OCI-LY7 (cell line): ENCODE measurements at regions not wholly inside any gene's neighbourhood (a gene's known extent, or its start where the extent isn't known, plus 50 kb on each side); places are given as distances from the start of the nearest gene placed in this dataset.

Experiments used
- BruUV-seq: library from RNA; stranded (reverse); fragments of 400-500 nt; replicated peaks from 2 replicates; lab custom pipeline; 2021; lab: Mats Ljungman, UMichigan
- CTCF ChIA-PET: fragments of 300-600 bp; sonication (Branson Sonifier 250); formaldehyde crosslinking; loops from one replicate; lab custom pipeline; 2022; ENCODE audit warnings: antibody characterized with exemption; ENCODE audit not compliant: unreplicated experiment; lab: Charles Lee
- POLR2A ChIA-PET: fragments of 300-600 bp; sonication (Branson Sonifier 250); formaldehyde crosslinking; loops from one replicate; lab custom pipeline; 2022; ENCODE audit warnings: antibody characterized with exemption; lab: Charles Lee
- DNase-seq: peaks from one replicate; pipeline ENCODE4 v3.0.0-alpha.2; 2015; ENCODE audit warnings: low spot score
- H2AFZ ChIP-seq: fragments of 200-600 bp; sonication (generic), shearing (Covaris generic); 2 replicates; pipeline ENCODE4 v1.6.1; 2014; ENCODE audit warnings: mild to moderate bottlenecking, antibody characterized with exemption, low read length, moderate library complexity
- H3K27ac ChIP-seq: fragments of 200-600 bp; sonication (generic); 2 replicates; pipeline ENCODE4 v1.5.1; 2014; ENCODE audit warnings: mixed run types, low read depth, mild to moderate bottlenecking, moderate library complexity, low read length, inconsistent platforms; ENCODE audit not compliant: poor library complexity, severe bottlenecking
- H3K36me3 ChIP-seq: fragments of 200-600 bp; sonication (generic); 2 replicates; pipeline ENCODE4 v1.6.1; 2014; ENCODE audit warnings: mild to moderate bottlenecking, antibody characterized with exemption, low read length, moderate library complexity, mixed read lengths; ENCODE audit not compliant: insufficient read depth
- H3K4me1 ChIP-seq: fragments of 200-600 bp; sonication (generic); 2 replicates; pipeline ENCODE4 v1.5.1; 2014; ENCODE audit warnings: mild to moderate bottlenecking, low read length; ENCODE audit not compliant: insufficient read depth, poor library complexity, severe bottlenecking
- H3K4me2 ChIP-seq: fragments of 200-600 bp; sonication (generic); 2 replicates; pipeline ENCODE4 v1.6.1; 2014; ENCODE audit warnings: mild to moderate bottlenecking, low read length
- H3K4me3 ChIP-seq: fragments of 200-600 bp; sonication (generic); 2 replicates; pipeline ENCODE4 v1.5.1; 2014; ENCODE audit warnings: mild to moderate bottlenecking, low read depth, low read length; ENCODE audit not compliant: poor library complexity, severe bottlenecking
- H3K79me2 ChIP-seq: fragments of 200-600 bp; sonication (generic); 2 replicates; pipeline ENCODE4 v1.6.1; 2016; ENCODE audit warnings: low read depth, mild to moderate bottlenecking, low read length, moderate library complexity, mixed read lengths; ENCODE audit not compliant: insufficient read depth
- H3K9me2 ChIP-seq: fragments of 200-600 bp; sonication (generic); 2 replicates; pipeline ENCODE4 v1.6.1; 2016; ENCODE audit warnings: mild to moderate bottlenecking, low read length, mixed read lengths; ENCODE audit not compliant: insufficient read depth
- H3K9me3 ChIP-seq: fragments of 200-600 bp; sonication (generic); 2 replicates; pipeline ENCODE4 v1.6.1; 2014; ENCODE audit warnings: mild to moderate bottlenecking, mixed run types, low read length, mixed read lengths
- H4K20me1 ChIP-seq: fragments of 200-600 bp; sonication (generic); 2 replicates; pipeline ENCODE4 v1.6.1; 2014; ENCODE audit warnings: mild to moderate bottlenecking, antibody characterized with exemption, low read length, moderate library complexity, mixed read lengths; ENCODE audit not compliant: insufficient read depth
- EZH2phosphoT487 ChIP-seq: fragments of 200-600 bp; sonication (generic); IDR thresholded peaks from 2 replicates; pipeline ENCODE4 v1.6.1; 2018; ENCODE audit warnings: low read depth, borderline replicate concordance, mild to moderate bottlenecking, mixed run types, antibody characterized with exemption, low read length, moderate library complexity, mixed read lengths
- intact Hi-C: fragments of 100-400 bp; cut with micrococcal nuclease; formaldehyde crosslinking; loops from one replicate; pipeline ENCODE4 v1.10.0; 2022; ENCODE audit not compliant: unreplicated experiment
- TF ChIP-seq, protein P1 (sequence below): fragments of 200-600 bp; sonication (generic); conservative IDR thresholded peaks from 2 replicates; pipeline ENCODE4 v1.5.1; 2014; ENCODE audit warnings: mild to moderate bottlenecking, antibody characterized with exemption, low read length, moderate library complexity, mixed read lengths

DNA sequence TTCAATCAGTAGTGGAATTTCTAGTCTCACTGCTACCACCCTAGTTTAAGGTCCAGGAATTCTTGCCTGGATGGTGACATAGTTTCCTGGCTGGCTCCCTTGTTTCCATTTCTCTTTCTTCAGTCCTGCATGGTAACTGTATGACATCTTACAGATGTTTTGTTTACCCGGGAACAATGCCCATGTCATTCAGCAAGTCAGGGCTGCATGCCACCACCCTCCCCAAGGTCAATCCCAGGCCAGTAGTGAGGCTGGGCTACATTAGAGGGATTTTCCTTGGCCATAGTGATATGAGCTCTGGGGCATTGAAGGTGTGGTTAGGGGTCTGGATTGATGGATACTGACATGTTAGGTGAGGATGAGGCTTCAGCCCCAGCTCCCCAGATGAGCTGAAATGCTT, 114.9 kb upstream of the E2F8 start:
- H3K36me3 ChIP-seq, result no peaks in the 10 kb centered on the region
- no peak for DNase-seq
- intact Hi-C loops, result no loop called here
- H3K27ac ChIP-seq, result no peak overlapping the region
- CTCF ChIA-PET, result no interaction called here
- H3K9me2 ChIP-seq, result no peaks in the 10 kb centered on the region
- peaks cover 14% of the 10 kb centered on the region for H3K4me1 ChIP-seq
- H3K79me2 ChIP-seq, result no peaks in the 10 kb centered on the region
- no peak overlapping the region for H2AFZ ChIP-seq
- no TSS peak for BruUV-seq
- POLR2A ChIA-PET, result interaction anchor here (1.0 kb wide), 1 partner anchor 12 kb away, joined by 5 read pairs; no protein-coding TSS in a partner anchor
- no peak overlapping the region for H3K4me3 ChIP-seq
- H4K20me1 ChIP-seq, result no peaks in the 10 kb centered on the region
- TF ChIP-seq, protein P1, sequence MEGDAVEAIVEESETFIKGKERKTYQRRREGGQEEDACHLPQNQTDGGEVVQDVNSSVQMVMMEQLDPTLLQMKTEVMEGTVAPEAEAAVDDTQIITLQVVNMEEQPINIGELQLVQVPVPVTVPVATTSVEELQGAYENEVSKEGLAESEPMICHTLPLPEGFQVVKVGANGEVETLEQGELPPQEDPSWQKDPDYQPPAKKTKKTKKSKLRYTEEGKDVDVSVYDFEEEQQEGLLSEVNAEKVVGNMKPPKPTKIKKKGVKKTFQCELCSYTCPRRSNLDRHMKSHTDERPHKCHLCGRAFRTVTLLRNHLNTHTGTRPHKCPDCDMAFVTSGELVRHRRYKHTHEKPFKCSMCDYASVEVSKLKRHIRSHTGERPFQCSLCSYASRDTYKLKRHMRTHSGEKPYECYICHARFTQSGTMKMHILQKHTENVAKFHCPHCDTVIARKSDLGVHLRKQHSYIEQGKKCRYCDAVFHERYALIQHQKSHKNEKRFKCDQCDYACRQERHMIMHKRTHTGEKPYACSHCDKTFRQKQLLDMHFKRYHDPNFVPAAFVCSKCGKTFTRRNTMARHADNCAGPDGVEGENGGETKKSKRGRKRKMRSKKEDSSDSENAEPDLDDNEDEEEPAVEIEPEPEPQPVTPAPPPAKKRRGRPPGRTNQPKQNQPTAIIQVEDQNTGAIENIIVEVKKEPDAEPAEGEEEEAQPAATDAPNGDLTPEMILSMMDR, result no peak
- no peak for TF ChIP-seq EZH2phosphoT487
- H3K4me2 ChIP-seq, result no peak overlapping the region
- H3K9me3 ChIP-seq, result no peaks in the 10 kb centered on the region

DNA sequence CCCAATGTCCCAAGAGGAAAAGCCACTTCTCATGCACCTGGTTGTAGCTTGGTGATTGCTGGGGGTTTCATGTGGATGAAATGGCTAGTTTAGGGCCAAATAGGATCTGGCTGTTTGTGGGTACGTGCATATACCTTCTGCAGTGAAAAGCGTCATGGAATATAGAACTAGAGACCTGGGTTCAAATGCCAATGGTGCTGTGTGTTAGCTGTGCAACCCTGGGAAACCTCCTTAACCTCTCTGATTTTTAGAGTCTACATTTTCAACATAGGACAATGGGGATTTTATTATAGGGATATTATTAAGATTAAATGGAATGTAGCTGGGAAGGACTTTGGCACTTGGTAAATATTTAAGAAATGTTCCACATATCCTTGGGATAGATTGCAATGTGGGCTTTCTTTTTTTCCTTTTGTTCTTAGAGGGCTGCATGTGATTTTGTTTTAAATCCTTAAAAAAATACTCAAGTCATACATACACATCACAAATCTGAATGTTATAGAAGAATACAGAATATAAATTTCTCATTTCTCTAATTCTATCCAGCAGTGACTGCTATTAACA, 112.6 kb upstream of the E2F8 start:
- Histone ChIP-seq H3K4me3 (no peak overlapping the region), H3K79me2 (no peaks in the 10 kb centered on the region), H2AFZ (no peak overlapping the region), H3K36me3 (no peaks in the 10 kb centered on the region), H3K9me3 (no peaks in the 10 kb centered on the region), H3K4me1 (no peaks in the 10 kb centered on the region), H3K4me2 (no peak overlapping the region), H3K27ac (no peak overlapping the region), H4K20me1 (no peaks in the 10 kb centered on the region), H3K9me2 (no peaks in the 10 kb centered on the region)
- intact Hi-C loops, result no loop called here
- ChIA-PET POLR2A (no interaction called here), CTCF (no interaction called here)
- no peak for DNase-seq
- no TSS peak for BruUV-seq
- no peak for TF ChIP-seq EZH2phosphoT487
- TF ChIP-seq, protein P1, result no peak

DNA sequence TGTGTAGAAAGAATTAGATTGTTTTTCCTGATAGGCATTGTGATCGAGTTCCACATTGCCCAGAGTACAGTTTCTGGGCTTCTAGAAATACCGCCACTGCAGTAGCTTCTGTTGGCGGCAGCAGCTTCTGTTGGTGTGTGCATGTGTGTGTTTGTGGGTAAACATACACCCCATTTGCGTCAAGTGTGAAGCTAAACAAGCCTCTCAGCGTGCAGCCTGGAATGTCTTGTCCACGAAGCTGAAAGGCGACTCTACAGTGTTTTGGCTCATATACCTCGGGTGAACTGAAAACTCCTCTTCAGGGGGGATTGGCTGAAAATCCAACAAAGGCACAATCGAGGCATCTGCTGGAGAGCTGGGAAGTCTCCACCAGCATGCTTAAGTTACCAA, 112.0 kb upstream of the E2F8 start:
- CTCF ChIA-PET, result no interaction called here
- no peaks in the 10 kb centered on the region for H3K9me3 ChIP-seq
- no TSS peak for BruUV-seq
- no peaks in the 10 kb centered on the region for H3K36me3 ChIP-seq
- no peak overlapping the region for H3K4me2 ChIP-seq
- no peaks in the 10 kb centered on the region for H3K4me1 ChIP-seq
- intact Hi-C loops, result no loop called here
- H2AFZ ChIP-seq, result no peak overlapping the region
- H3K9me2 ChIP-seq, result no peaks in the 10 kb centered on the region
- H3K79me2 ChIP-seq, result no peaks in the 10 kb centered on the region
- H3K27ac ChIP-seq, result no peak overlapping the region
- TF ChIP-seq EZH2phosphoT487, result no peak
- TF ChIP-seq, protein P1, result no peak
- POLR2A ChIA-PET, result no interaction called here
- DNase-seq, result no peak
- H4K20me1 ChIP-seq, result no peaks in the 10 kb centered on the region
- H3K4me3 ChIP-seq, result no peak overlapping the region
